AG04450 (cell line): ENCODE measurements at regions not wholly inside any gene's neighbourhood (a gene's known extent, or its start where the extent isn't known, plus 50 kb on each side); places are given as distances from the start of the nearest gene placed in this dataset.
"Not testable (repeated sequence)": the region's sequence is repeated elsewhere in the genome, so short reads cannot be mapped to it uniquely, and the experiment has no call there.

Source experiments
- CTCF ChIA-PET: fragments of 300-600, 350-600 bp; formaldehyde crosslinking; extraction: SDS; loops from one replicate; lab custom pipeline; 2022; ENCODE audit warnings: antibody characterized with exemption, inconsistent platforms; lab: Charles Lee
- POLR2A ChIA-PET: fragments of 350-600 bp; formaldehyde crosslinking; extraction: SDS; loops from one replicate; lab custom pipeline; 2021; ENCODE audit warnings: antibody characterized with exemption, inconsistent platforms; lab: Yijun Ruan, JAX
- DNase-seq: peaks from one replicate; pipeline ENCODE4 v3.0.0-alpha.2; 2011; ENCODE audit warnings: low read depth, low spot score
- H3K27ac ChIP-seq: one replicate; pipeline ENCODE4 v1.5.1; 2012; ENCODE audit warnings: low read depth, low read length, control low read depth
- H3K27me3 ChIP-seq: one replicate; pipeline ENCODE4 v1.6.0; 2012; ENCODE audit warnings: low read length; ENCODE audit not compliant: control insufficient read depth, insufficient read depth
- H3K4me3 ChIP-seq: 2 replicates; pipeline ENCODE4 v1.5.1; 2011; ENCODE audit warnings: mild to moderate bottlenecking, low read depth, low read length, control low read depth
- H3K9me3 ChIP-seq: 2 replicates; pipeline ENCODE4 v1.5.1; 2012; ENCODE audit warnings: low read length; ENCODE audit not compliant: control insufficient read depth, insufficient read depth
- TF ChIP-seq, protein P1 (sequence below): IDR thresholded peaks from 2 replicates; pipeline ENCODE4 v1.5.1; 2011; ENCODE audit warnings: low read depth, low read length, control low read depth, inconsistent platforms

DNA sequence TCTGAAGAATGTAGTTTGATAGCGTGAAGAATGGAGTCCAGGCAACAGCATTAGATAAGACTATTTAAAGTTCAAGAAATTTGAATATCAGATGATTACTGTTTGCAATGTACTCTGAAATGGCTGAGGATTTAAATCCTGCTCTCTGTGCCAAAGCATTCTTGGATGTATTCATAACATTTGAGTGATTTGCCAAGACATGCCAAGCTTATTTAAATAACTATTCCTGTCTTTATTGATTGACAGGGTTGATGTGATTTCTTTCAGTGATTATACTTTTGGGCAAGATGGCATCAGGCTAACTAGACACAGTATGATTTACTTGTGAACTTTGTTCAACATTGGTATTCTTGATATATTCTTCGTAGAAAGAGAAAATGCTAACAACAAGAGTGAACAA lies 168.7 kb downstream of the GNAI1 start:
- POLR2A ChIA-PET = no interaction called here
- no peaks in the 10 kb centered on the region for H3K9me3 ChIP-seq
- TF ChIP-seq, protein P1, sequence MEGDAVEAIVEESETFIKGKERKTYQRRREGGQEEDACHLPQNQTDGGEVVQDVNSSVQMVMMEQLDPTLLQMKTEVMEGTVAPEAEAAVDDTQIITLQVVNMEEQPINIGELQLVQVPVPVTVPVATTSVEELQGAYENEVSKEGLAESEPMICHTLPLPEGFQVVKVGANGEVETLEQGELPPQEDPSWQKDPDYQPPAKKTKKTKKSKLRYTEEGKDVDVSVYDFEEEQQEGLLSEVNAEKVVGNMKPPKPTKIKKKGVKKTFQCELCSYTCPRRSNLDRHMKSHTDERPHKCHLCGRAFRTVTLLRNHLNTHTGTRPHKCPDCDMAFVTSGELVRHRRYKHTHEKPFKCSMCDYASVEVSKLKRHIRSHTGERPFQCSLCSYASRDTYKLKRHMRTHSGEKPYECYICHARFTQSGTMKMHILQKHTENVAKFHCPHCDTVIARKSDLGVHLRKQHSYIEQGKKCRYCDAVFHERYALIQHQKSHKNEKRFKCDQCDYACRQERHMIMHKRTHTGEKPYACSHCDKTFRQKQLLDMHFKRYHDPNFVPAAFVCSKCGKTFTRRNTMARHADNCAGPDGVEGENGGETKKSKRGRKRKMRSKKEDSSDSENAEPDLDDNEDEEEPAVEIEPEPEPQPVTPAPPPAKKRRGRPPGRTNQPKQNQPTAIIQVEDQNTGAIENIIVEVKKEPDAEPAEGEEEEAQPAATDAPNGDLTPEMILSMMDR = no peak
- CTCF ChIA-PET = interaction anchor here (1.2 to 1.4 kb wide), 2 partner anchors 169 to 243 kb away, joined by 3 to 4 read pairs; no protein-coding TSS in a partner anchor
- H3K4me3 ChIP-seq = no peak overlapping the region
- no peaks in the 10 kb centered on the region for H3K27me3 ChIP-seq
- no peak overlapping the region for H3K27ac ChIP-seq
- no peak for DNase-seq

DNA sequence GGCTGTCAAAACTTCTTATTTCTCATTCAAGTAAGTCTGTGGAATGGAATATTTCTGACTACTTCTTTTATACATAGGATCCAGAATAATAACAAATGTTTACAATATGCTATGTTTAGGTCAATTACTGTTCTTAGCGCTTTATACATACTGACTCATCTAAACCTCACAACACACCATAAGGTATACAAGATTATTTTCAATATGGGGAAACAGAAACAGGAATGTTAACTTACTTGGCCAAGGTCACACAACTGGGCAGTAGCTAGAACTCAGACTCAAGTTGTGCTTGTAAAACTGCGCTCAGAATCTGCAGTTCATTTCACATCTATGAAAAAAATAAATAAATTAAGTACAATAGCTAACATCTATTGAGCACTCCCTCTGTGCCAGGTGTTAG lies 168.0 kb downstream of the GNAI1 start:
- Histone ChIP-seq H3K27me3 (no peaks in the 10 kb centered on the region), H3K9me3 (no peaks in the 10 kb centered on the region), H3K27ac (no peak overlapping the region), H3K4me3 (no peak overlapping the region)
- ChIA-PET POLR2A (no interaction called here), CTCF (interaction anchor here (0.7 to 1.4 kb wide), 3 partner anchors 39 to 242 kb away, joined by 3 to 4 read pairs (median 3); no protein-coding TSS in a partner anchor)
- no peak for DNase-seq
- TF ChIP-seq, protein P1 = no peak

DNA sequence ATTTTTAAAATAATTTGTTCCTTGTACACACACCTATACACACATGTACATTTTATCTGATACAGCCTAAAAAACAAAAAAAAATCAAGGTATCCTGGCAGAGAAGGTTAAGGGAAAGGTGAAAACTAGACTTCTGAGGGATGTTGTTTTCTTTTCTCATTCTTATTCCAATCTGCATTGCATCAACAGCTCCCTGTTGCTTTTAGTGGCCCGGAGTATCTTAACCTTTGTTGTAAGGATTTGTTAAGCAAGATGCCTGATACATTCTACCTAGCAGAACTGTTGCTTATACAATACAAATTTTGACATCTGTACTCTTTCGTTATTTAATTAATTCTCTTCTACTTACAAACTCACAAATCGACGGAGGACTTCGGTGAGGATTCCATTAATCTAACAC lies 167.4 kb downstream of the GNAI1 start:
- DNase-seq = no peak
- no peak overlapping the region for H3K27ac ChIP-seq
- TF ChIP-seq, protein P1 = no peak
- ChIA-PET POLR2A (no interaction called here), CTCF (interaction anchor here (0.7 to 1.4 kb wide), 3 partner anchors 38 to 241 kb away, joined by 3 to 4 read pairs (median 3); no protein-coding TSS in a partner anchor)
- H3K4me3 ChIP-seq = no peak overlapping the region
- no peaks in the 10 kb centered on the region for H3K9me3 ChIP-seq
- H3K27me3 ChIP-seq = no peaks in the 10 kb centered on the region

DNA sequence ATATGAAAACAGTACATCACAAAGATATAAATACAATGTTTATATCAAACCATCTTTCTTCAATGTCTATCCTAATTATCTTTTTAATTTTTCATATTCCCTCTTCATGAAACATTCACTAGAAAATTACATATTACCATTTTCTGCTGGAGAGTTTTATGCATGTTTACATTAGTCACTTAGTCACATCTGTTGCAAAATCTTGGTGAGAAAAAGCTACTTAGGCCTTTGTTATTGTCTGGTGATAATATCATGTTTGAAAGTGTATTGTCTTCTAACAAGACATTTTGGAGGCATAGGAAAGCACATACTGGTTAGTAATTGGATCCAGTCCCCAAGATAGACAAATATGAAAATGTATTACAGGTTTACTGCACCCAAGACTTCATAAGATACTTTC lies 163.6 kb downstream of the GNAI1 start:
- DNase-seq = no peak
- ChIA-PET CTCF (no interaction called here), POLR2A (no interaction called here)
- no peaks in the 10 kb centered on the region for H3K27me3 ChIP-seq
- TF ChIP-seq, protein P1 = no peak
- peaks cover 2% of the 10 kb centered on the region for H3K9me3 ChIP-seq
- no peak overlapping the region for H3K27ac ChIP-seq
- no peak overlapping the region for H3K4me3 ChIP-seq

DNA sequence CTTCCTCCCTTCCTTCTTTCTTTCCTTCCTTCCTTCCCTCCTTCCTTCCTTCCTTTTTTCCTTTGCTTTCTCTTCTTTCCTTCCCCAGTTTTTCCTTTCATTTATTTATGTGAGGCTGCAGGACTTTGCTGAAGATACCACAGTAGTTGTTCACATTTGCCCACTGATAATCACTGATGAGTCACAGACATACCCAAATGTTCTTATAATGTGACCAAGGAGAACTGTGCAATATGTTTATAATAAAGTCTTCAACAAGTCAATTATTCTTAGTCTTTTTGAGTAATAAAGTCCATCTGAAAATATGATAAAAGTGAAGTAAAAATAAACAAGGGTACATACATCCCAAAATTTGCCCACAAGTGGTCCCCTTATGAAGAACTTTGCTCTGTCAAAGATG lies 159.7 kb downstream of the GNAI1 start:
- peaks cover 7% of the 10 kb centered on the region for H3K9me3 ChIP-seq
- ChIA-PET POLR2A (no interaction called here), CTCF (no interaction called here)
- TF ChIP-seq, protein P1 = no peak
- H3K27ac ChIP-seq = no peak overlapping the region
- no peak for DNase-seq
- H3K27me3 ChIP-seq = no peaks in the 10 kb centered on the region
- no peak overlapping the region for H3K4me3 ChIP-seq

DNA sequence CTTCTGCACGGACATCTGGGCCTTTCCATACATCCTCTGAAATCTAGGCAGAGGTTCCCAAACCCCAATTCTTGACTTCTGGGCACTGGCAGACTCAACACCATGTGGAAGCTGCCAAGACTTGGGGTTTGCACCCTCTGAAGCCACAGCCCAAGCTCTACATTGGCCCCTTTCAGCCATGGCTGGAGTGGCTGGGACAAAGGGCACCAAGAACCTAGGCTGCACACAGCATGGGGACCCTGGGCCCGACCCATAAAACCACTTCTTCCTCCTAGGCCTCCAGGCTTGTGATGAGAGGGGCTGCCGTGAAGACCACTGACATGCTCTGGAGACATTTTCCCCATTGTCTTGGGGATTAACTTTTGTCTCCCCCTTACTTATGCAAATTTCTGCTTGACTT lies 158.0 kb downstream of the GNAI1 start:
- H3K9me3 ChIP-seq, H3K4me3 ChIP-seq, H3K27ac ChIP-seq, DNase-seq, CTCF ChIA-PET, POLR2A ChIA-PET, H3K27me3 ChIP-seq: not testable (repeated sequence)
